ENCODE measurements at regions not wholly inside any gene's neighbourhood (a gene's known extent, or its start where the extent isn't known, plus 50 kb on each side); places are given as distances from the start of the nearest gene placed in this dataset.

- Histone ChIP-seq H3K27ac (no peak overlapping the region), H3K9me3 (no peaks in the 10 kb centered on the region), H3K4me1 (no peaks in the 10 kb centered on the region), H3K27me3 (no peaks in the 10 kb centered on the region), H3K36me3 (no peaks in the 10 kb centered on the region), H3K4me3 (no peak overlapping the region)
- intact Hi-C loops (cut with DNase I; ENCODE audit: low total_unique reads) = no loop called here
- no peak for DNase-seq
- TF ChIP-seq CTCF (IDR thresholded peaks at IDR 0.05) (no peak), POLR2A (IDR thresholded peaks at IDR 0.05) (no peak)
Measured at GRCh38 chr4:145295122-145295521, 114.7 kb upstream of the OTUD4 start.

GRCh38 chr4:145293658-145294057, 113.3 kb upstream of the OTUD4 start:
- Histone ChIP-seq H3K27me3 (no peaks in the 10 kb centered on the region), H3K36me3 (no peaks in the 10 kb centered on the region), H3K4me3 (no peak overlapping the region), H3K27ac (no peak overlapping the region), H3K9me3 (no peaks in the 10 kb centered on the region), H3K4me1 (no peaks in the 10 kb centered on the region)
- intact Hi-C loops (cut with DNase I; ENCODE audit: low total_unique reads) = no loop called here
- no peak for TF ChIP-seq POLR2A (IDR thresholded peaks at IDR 0.05)
- no peak for TF ChIP-seq CTCF (IDR thresholded peaks at IDR 0.05)
- no peak for DNase-seq

- Histone ChIP-seq H3K9me3 (no peaks in the 10 kb centered on the region), H3K4me3 (no peak overlapping the region), H3K27ac (no peak overlapping the region), H3K36me3 (no peaks in the 10 kb centered on the region), H3K27me3 (no peaks in the 10 kb centered on the region), H3K4me1 (no peaks in the 10 kb centered on the region)
- TF ChIP-seq POLR2A (IDR thresholded peaks at IDR 0.05) (no peak), CTCF (IDR thresholded peaks at IDR 0.05) (no peak)
- no peak for DNase-seq
- intact Hi-C loops (cut with DNase I; ENCODE audit: low total_unique reads) = no loop called here
Measured at GRCh38 chr4:145290955-145291354, 110.6 kb upstream of the OTUD4 start.

- H3K36me3 ChIP-seq = no peaks in the 10 kb centered on the region
- no peaks in the 10 kb centered on the region for H3K4me1 ChIP-seq
- no peaks in the 10 kb centered on the region for H3K27me3 ChIP-seq
- no peak overlapping the region for H3K27ac ChIP-seq
- TF ChIP-seq POLR2A (IDR thresholded peaks at IDR 0.05) (no peak), CTCF (IDR thresholded peaks at IDR 0.05) (no peak)
- no peak overlapping the region for H3K4me3 ChIP-seq
- intact Hi-C loops (cut with DNase I; ENCODE audit: low total_unique reads) = no loop called here
- H3K9me3 ChIP-seq = no peaks in the 10 kb centered on the region
- no peak for DNase-seq
Measured at GRCh38 chr4:145289403-145290076, 109.2 kb upstream of the OTUD4 start.

- Histone ChIP-seq H3K9me3 (no peaks in the 10 kb centered on the region), H3K36me3 (no peaks in the 10 kb centered on the region), H3K27me3 (no peaks in the 10 kb centered on the region), H3K4me1 (no peaks in the 10 kb centered on the region), H3K27ac (no peak overlapping the region), H3K4me3 (no peak overlapping the region)
- intact Hi-C loops (cut with DNase I; ENCODE audit: low total_unique reads) = no loop called here
- TF ChIP-seq POLR2A (IDR thresholded peaks at IDR 0.05) (no peak), CTCF (IDR thresholded peaks at IDR 0.05) (no peak)
- DNase-seq = no peak
Measured at GRCh38 chr4:145287351-145287750, 107.0 kb upstream of the OTUD4 start.
